HUDEP-2 (cell line): ENCODE measurements at regions not wholly inside any gene's neighbourhood (a gene's known extent, or its start where the extent isn't known, plus 50 kb on each side); places are given as distances from the start of the nearest gene placed in this dataset.
"Not testable (repeated sequence)": the region's sequence is repeated elsewhere in the genome, so short reads cannot be mapped to it uniquely, and the experiment has no call there.

Experiments
- DNase-seq, 76 experiments: peaks; one replicate each; lab custom pipeline; 2025; ENCODE audit not compliant: unreplicated experiment in 76 of 76; lab: John Stamatoyannopoulos, UW

DNA sequence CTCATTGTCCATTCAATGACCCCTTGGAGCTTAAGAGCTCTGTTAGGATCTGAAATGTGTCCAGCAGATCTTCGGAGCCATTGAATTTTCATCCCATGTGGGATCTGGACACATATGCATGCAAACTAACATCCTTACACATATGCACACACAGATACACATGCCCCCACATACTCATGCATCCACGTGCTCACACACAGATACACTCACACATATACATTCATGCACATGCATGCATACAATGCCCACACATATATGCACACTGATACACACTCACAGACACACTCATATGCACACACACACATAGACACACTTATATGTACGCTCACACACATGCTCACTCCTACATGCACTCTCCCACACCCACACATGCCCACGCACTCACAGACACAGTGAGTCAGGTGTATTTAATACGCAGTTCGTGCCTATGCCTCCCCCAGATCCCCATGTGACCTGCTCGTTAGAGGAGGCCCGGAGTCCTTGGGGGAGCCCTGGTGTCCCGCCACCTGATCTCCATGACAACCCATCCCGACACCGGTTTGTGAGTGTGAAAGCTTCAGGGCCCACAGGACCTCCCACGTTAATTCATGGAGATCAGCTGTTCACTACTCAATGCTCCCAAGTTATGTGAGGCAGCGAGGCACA is 121.9 kb upstream of the SULF2 start:
- DNase-seq, result no peak

DNA sequence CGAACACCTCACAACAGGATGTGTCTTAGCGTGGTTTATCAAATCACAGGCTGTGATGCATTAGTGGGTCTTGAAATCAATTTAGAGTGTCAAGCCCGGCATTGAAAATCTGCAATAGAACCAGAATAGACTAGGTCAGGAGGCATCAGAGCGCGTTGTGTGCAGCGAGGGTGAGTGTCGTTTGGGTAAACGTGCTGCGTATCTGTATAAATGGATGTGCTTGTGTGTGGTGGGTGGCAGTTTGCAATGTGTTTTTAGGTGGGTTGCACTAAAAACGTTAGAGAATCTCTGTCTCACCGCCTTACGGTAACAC is 121.0 kb upstream of the SULF2 start:
- no peak for DNase-seq

DNA sequence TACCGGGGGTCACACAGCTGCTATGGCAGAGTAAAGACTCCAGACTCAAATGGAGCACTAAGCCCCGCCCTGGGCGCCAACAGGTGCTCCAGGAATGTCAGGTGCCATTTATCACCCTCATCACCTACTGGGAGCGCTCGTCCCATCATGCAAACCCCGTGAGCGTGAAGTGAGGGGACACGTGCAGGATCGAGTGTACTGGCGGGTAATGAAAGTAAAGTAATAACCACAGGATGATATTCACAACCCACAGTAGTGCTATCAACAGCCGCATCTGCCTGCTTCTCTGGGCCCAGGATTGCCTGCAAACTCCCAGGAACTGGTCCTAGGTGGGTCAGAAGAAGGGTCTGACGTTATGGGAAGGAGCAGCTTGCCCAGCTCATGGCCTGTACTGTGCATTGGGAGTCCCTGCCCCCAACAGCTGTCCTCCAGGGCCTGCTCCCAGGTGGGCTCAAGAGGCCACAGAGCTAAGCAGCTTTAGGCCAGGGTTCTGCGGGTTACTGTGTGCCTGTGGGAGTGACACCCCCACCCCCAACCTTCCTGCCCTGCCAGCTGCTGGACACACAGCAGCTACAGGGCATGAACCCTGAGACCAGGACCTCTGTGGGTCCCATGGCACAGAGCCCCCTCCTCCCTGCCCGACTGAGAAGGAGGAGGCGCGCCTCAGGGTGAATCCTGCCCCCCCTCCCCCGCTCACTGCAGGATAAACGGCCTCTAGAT is 120.5 kb upstream of the SULF2 start:
- no peak for DNase-seq

- not testable (repeated sequence) for DNase-seq
Measured at GRCh38 chr20:47903009-47903408, 117.7 kb upstream of the SULF2 start.

DNA sequence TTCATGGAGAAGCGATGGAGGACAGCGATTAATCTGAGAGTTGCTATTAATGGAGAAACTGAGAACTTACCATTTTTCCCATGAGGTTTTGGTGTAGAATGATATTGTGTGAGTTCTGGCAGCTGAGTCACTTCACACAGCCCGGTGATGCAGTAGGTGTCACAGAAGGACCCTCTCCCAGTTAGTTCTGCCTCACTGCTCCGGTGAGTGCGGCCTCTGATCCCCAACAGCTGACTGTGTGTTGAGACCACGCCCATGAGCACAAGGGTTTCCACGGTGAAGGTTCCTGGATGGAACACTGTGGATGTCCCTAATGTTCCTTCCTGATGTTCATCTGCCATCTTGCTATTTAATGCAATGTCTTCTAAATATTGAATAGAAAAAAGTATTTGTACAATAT is 114.0 kb upstream of the SULF2 start:
- not testable (repeated sequence) for DNase-seq

DNA sequence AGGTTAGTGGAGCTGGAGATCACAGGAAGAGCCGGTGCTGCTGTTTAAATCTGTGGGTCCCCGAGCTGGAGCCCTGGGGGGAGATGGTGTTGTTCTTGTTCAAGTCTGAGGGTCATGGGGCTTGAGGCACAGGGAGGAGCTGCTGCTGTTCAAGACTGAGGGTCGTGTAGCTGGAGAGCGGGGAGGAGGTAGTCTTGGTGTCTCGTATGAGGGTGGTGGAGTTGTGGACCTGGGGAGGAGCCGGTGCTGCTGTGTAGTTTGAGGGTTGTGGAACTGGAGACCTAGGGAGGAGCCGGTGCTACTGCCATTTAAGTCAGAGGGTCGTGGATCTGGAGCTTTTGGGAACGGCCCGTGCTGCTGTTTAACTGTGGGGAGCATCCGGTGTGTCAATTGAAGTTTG is 112.2 kb upstream of the SULF2 start:
- no peak for DNase-seq

- not testable (repeated sequence) for DNase-seq
Measured at GRCh38 chr20:47892681-47893080, 107.4 kb upstream of the SULF2 start.

- DNase-seq, result not testable (repeated sequence)
Measured at GRCh38 chr20:47890708-47891107, 105.4 kb upstream of the SULF2 start.

GRCh38 chr20:47889751-47890150 is 104.5 kb upstream of the SULF2 start:
- not testable (repeated sequence) for DNase-seq

DNA sequence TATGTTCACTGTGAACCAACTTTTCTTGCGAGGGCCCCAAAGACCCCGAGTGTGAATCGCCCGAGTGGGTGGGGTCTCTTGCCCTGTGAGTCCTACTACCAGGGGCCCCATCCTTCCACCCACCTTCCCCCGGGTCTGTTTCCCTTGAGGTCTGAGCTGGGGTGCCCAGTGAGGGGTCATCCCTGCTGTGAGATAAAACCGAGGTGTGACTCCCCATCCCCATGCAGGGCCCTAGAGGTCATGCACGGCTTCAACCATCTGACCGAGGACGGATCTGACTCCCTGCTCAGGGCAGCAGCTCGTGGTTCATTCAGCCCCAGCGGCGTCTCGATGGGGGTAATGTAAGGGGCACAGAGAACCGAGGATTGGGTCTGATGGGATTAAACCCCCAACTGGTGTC is 103.1 kb upstream of the SULF2 start:
- DNase-seq, result no peak

DNA sequence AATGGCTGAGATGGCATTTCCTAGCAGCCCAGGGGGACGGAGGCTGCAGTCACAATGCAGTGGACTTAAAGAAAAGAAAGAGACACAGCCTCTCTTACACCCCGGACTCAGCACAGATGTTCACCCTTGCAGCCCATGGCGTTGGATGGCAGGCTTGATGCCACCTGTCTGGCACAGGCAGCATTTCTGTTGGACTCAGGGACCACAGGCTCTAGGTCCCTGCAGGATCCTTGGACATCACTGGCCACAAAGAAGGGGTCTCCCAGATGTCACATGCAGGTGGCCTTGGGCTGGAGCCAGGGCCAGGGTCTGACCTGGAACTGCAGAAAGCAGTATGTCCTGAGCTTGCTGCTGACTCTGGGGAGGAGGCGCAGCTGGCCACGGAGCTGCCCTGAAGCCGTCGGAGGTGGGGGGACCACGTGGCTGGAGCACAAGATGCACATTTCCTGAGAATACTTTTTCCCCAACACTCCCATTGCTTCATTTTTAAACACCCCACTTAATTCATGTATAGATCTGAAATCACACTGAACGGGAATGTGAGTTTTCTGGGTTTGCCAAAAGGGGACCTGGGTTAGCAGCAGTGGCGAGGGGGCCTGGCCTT is 102.3 kb upstream of the SULF2 start:
- DNase-seq, result no peak

DNA sequence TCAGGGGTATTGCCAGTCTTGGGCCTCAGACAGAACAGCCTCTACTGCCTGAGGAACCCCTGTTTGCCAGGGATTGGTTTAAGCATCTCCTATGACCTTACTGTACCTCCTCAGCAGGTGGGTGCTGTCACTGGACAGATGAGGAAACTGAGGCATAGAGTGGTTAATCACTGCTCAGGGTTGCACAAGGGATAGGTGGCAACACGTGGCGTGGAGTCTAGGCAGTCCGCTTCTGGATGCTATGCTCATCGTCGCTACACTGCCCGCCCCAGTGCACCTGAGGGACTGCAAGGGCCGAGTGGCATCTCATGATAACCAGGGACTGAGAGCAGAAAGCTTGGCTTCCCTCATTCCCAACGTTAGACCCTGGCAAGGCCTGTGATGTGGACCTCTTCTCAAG is 101.8 kb upstream of the SULF2 start:
- no peak for DNase-seq

DNA sequence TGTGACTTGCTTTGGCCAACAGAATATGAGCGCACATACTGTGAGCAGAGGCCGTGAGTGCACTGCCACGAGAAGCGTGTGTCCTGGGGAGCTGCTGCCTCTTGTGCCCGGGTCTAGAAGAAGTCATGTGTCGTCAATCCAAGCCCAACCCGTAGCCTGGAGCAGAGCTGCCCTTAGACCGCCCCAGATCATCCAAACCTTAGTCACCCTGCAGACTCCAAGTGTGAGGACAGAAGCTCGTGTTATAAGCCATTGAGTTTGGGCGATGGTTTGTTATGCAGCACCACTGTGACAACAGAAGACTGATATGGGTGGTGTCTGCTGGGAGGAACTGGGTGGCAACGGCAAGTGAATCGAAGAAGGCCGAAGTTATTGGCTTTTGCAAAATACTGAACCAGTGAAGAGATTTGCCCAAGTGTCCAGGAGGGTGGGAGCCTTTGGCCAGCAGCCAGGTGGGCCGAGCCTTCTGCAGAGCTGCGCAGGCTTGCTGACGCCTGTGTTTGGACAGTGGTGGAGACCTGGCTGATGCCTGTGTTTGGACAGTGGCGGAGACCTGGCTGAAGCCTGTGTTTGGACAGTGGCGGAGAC is 101.3 kb upstream of the SULF2 start:
- no peak for DNase-seq

- no peak for DNase-seq
Measured at GRCh38 chr20:47885909-47886453, 100.7 kb upstream of the SULF2 start.

- DNase-seq, result not testable (repeated sequence)
Measured at GRCh38 chr20:47883940-47884339, 98.7 kb upstream of the SULF2 start.

DNA sequence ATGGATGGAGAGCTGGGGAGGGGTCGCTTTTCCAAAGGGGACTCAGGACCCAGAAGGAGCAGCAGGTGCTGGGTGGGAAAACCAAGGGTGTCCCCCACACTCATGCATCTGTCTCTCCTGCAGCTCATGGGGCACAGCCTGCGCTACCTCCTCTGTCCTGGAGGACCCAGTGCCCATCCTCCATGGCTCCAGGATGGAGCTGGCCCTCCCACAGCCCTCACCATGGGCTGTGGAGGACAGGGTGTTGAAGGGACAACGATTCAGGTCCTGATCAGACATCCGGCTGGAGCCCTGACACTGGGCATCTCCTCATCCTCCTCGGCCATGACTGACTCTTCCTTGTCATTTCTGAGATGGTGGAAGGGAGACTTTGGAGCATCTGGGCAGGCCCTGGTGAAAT is 97.9 kb upstream of the SULF2 start:
- no peak for DNase-seq

- DNase-seq, result no peak
Measured at GRCh38 chr20:47879771-47880170, 94.5 kb upstream of the SULF2 start.

GRCh38 chr20:47878601-47879027 is 93.3 kb upstream of the SULF2 start:
- no peak for DNase-seq

DNA sequence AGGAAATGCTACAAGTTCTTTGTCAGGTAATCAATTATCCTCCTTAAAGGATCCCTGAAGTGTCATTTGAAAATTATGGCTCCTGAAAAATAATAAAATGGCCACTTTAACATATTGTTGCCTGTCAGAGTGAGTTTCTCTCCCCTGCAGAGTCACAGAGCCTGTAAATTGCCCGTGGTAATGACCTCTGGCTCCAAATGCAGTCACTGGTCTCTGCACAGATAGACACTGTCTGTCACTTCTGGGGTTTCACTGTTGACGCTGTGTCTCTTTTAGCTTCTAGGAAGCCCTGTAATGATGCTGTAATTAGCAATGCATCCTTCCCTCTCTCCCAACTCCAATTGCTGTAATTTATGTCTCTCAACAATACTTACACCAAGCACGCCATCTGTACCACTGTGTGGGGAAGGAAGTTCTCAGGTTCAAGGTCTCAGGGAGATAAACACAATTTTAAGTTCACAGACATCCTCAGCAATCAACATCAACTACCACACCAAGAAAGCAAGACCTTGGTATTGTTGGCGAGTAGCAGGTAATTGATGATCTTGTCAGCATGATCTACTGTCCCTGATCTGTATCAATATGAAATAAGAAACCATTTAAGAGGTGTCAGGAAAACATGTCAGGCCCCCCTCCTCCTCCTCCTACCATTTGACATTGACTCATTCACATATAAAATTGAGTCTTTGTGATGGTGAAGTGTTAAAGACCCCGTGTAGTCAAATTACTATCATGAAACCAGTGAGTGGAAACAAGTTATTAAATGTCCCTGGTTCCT is 91.2 kb upstream of the SULF2 start:
- no peak for DNase-seq

- no peak for DNase-seq
Measured at GRCh38 chr20:47875297-47876025, 90.2 kb upstream of the SULF2 start.
